HG02852 (cell line): ENCODE measurements at regions not wholly inside any gene's neighbourhood (a gene's known extent, or its start where the extent isn't known, plus 50 kb on each side); places are given as distances from the start of the nearest gene placed in this dataset.
"Not testable (repeated sequence)": the region's sequence is repeated elsewhere in the genome, so short reads cannot be mapped to it uniquely, and the experiment has no call there.

Experiments
- ATAC-seq: cut with Tn5 transposase; IDR thresholded peaks from one replicate; pipeline ENCODE4 v1.9.1; 2021; ENCODE audit warnings: mild to moderate bottlenecking, moderate library complexity; ENCODE audit not compliant: unreplicated experiment

DNA sequence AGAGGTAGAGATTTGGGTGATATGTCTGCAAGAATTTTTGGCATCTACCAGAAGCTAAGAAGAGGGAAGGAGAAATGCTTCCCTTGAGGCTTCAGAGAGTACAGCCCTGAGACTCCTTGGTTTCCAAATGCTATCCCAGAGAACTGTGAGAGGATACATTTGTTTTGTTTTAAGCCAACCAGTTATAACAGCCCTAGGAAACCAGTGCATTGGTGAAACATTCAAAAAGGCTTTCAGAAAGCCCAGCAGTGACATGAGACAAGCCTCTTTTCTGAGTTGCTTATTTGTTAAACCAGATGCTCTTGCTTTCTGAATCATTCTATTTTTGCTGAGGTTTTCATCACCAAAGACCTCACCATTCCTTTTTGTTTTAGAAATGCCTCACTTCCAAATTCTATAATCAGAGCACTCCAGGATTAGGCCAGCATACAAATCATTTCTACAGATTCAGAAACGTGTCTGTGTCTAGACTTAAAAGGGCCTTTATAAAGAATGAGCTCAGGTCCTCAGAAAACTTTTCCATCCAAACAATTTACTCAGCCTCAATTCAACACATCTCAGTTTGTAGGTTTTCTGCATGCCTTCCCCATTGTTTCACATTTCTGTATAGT lies 1617.8 kb upstream of the FLRT2 start:
- ATAC-seq: no peak

DNA sequence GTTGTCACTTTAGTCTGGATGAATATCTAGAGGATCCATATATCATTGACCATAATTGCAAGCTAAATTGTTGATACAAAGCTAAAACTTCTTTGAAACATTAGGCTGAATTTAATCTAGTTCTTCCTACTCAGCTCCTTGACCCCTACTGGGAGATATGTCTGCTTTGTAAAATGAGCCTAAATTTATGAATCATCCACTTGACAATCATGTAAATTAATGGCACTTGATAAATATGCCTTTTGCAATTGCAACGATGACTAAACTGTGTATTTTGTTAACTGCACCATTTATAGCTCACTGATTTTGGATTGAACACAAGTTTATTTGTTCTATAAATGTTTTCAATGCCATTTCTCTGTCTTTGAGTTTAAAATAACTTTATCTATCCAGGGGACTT lies 1616.5 kb upstream of the FLRT2 start:
- ATAC-seq: no peak

GRCh38 chr14:83918546-83918945 lies 1611.4 kb upstream of the FLRT2 start:
- ATAC-seq: no peak

GRCh38 chr14:83919675-83920074 lies 1610.3 kb upstream of the FLRT2 start:
- ATAC-seq: not testable (repeated sequence)

- ATAC-seq: no peak
Observed at GRCh38 chr14:83923842-83924241, 1606.1 kb upstream of the FLRT2 start.

DNA sequence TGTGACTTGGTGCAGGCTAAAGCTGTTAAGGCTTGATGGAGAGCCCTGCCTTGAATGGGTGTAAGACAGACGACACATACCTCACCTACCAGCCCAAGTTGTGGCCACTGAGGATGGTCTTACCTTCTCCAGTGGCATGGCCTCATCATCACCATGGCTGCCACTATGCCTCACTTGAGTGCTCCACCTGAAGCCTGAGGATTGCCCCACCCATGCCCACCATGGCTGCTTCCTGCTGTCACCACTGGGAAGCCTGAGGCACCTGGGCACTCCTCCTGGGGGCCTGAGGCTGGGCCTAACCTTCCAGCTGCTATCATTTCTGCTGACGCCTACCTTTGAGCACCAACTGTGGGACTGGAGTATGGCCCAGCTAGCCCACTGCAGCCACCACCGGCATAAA lies 1605.7 kb upstream of the FLRT2 start:
- ATAC-seq: no peak

- no peak for ATAC-seq
Observed at GRCh38 chr14:83940253-83940652, 1589.7 kb upstream of the FLRT2 start.

DNA sequence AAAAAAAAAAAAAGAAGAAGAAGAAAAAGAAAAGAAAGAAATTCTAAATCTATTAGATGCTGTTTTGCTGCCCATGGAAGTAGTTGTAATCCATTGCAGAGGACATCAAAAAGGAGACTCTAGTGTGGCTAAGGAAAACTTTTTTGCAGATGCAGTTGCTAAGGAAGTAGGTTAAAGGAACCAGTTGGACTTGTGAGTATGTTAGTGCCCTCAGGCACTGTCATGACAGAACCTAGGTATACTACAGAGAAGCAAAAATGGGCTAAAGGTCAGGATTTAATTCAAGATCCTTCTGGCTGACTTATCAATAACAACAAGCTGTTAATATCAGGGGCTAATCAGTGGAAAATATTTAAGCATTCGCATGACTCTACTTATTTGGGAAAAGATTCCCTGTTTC lies 1571.6 kb upstream of the FLRT2 start:
- no peak for ATAC-seq

DNA sequence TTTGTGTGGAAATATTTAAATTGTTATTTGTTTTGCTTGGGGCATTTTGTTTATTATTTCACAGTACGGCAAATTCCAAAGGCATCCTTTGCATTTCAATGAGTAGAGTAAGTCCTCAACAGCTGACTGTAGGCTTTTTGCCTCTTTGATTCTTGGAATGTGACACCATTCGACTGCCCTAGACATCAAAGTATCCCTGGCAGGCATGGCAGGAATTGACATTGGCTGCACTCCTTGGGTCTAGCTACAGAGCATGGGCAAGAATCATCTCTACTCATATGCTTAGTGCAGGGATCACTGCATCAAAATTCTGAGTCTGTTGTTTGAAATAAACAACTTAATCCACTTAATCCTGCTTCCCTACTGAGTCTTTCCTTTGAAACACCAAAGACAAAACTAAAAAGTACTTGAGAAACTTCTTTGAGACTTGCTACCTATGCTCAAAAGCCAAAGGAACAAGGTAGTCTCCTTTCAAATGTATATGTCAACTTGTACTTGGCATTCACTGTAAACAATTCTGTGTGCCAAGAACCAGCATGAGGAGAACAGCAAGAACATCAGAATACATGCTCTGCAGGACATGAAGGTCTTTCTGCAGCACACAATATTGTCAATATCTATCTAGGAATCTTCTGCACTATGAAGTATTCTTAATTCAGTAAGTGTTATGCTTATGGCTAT lies 1569.0 kb upstream of the FLRT2 start:
- no peak for ATAC-seq

GRCh38 chr14:83969998-83970397 lies 1559.9 kb upstream of the FLRT2 start:
- ATAC-seq: no peak

DNA sequence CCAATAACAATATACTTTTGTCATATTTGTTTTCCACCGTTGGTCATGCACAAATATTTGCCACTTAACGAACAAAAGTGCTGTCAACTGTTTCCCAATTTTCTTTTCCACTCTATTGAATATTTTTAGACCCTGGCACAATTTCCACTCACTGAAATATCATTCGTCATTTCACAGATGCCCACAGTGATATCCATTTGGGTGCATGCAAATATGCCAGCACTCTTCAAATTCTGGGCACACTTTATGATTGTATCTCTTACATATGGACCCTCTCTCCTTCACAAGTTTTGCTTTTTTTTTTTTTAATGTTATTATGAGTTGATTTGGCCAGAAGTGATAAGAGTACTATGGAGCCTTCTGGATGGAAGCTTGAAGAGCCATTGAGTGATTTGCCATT lies 1557.3 kb upstream of the FLRT2 start:
- ATAC-seq: no peak

DNA sequence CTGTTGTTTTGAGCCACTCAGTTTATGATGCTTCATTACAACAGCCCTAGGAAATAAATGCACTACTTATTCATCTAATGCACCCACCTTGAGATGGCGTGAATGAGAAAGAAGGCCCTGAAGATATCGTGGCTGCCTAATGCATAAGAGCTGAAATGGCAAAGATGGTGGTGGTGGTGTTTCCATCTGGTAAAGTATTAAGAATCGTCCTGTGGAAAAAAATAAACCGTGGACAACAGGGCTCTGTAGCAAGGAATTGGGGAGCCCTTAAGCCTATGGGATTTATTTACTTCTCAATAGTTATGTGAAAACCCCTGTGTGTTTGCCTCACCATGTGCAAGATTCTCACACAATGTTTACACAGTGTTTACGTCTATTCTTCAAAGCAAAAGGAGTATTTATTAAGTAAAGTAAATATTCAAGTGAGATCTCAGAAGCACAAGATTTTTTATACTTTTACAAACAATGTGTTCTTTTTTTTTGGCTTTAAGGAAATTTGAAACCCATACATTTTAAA lies 1555.2 kb upstream of the FLRT2 start:
- ATAC-seq: no peak

DNA sequence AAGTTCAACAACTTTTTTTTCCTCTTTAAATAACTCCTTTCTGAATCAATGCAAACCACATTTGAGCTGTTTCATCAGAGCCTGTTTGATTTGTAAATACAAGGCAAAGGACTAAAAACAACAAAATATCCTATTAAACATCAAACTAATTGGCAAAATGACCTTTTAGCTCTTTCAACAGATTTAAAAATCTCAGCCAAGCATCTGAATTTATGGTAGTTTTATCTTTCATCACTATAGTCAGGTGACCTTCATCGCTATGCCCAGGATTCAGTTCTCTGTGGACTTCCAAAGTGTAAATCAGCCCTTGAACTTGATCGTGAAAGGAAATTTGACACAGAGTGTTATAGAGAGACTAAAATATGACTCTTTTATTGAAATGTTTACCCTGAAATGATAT lies 1554.5 kb upstream of the FLRT2 start:
- no peak for ATAC-seq

DNA sequence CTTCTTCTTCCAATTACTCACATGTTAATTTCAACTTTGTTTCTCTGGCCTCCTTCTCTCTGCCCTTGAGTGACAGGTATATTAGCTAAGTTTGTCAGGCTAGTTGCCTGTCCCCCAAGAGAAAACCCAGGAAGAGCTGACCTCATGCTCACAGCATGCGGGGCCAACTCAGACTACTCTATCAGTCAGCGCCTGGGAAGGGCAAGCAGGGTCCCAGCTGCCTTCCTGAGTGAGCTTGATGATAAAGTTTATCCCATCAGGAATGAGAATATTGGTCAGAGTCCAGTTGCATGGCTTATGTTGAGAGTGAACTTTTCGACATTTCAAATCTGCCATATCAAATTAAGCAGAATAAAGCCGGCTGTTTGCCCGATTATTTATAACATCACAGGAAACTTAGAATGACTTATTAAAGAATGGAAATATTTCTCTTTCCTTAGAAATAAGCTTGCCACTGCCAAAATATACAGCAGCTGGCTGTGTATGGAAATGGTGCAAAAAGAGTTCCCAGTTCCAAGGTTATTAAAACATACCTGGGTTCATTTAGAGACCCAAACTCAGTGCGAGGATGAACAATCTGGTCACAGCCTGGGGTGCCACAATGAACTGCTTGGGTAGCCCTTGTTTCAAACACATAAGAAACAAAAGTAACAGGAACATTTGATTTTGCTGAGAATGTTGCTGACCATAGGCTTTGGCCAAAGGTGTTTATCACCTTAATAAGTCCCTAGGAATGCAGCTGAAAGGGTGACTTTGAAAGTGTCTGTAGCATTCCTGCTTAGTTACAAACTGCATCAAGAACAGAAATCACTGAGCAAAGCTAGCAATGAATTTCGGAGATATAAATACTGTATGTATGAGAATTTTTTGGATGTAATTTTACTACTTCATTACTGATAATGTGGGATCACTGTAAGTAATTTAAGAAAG lies 1553.8 kb upstream of the FLRT2 start:
- ATAC-seq: no peak

DNA sequence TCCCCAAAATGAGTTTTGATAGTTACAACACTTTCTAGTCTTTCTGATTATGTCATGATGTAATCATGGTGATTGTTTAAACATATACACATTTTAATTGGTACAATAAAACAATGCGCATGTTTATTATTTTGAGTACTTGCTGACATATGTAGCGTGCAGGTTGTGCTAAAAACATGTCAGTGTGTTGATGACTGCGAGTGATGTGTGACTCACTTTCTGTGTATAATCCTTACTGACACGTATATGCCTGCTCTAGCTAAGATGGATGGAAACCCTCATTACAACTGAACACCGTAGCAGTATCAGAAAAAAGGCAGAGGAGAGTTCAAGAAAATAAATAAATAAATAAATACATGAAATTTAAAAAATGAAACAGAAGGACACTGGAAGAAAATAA lies 1552.4 kb upstream of the FLRT2 start:
- no peak for ATAC-seq

DNA sequence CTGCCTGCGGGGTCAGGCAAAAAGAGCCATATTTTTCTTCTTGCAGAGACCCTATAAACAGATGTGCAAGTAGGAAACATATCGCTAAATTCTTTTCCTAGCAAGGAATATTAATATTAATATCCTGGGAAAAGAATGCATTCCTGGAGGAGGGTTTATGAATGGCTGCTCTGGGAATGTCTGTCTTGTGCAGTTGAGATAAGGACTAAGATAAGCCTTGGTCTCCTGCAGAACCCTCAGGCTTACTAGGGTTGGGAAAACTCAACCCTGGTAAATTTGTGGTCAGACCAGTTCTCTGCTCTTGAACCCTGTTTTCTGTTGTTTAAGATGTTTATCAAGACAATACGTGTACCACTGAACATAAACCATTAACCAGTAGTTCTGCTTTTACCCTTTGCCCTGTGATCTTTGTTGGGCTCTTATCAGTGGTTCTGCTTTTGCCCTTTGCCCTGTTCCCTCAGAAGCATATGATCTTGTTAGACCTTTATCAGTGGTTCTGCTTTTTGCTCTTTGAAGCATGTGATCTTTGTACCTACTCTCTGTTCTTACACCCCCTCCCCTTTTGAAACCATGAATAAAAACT lies 1548.2 kb upstream of the FLRT2 start:
- ATAC-seq: not testable (repeated sequence)

DNA sequence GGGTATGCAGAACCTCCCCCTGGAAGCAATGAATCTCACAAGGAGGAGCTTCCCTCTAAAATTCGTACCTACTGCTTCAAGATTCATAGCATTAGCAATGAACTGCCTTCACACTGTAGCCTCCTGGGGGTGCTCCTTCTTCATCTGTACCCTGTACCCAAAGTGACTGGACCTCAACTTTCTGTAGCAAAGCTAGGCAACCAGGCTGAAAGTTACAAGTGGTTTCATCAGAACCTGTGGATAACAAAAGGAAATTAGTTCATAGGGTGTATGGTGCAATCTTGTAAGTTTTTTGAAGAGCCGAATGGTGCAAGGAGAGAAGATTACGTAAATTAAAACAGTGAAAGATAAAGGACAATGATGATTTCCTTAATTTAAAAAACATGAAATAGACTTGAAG lies 1541.7 kb upstream of the FLRT2 start:
- ATAC-seq: no peak

- no peak for ATAC-seq
Observed at GRCh38 chr14:83991666-83992065, 1538.3 kb upstream of the FLRT2 start.

DNA sequence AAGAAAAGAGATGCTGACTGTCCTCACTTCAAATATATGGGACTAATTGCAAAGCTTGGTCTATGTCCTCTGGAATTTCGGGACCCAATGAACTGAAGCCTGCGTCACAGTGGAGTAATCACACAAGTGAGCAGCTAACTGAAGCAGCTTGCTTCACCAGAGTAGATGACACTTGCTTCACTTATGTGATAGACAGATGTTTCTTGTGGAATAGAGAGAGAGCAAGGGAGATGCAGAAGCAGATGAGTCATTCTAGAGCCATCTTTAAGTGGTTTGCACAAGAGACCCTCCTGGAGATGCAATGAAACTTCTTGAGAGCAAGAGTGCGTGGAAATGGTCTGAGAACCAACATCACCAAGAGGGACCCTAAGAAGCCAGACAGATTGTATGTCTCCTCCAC lies 1537.1 kb upstream of the FLRT2 start:
- no peak for ATAC-seq

DNA sequence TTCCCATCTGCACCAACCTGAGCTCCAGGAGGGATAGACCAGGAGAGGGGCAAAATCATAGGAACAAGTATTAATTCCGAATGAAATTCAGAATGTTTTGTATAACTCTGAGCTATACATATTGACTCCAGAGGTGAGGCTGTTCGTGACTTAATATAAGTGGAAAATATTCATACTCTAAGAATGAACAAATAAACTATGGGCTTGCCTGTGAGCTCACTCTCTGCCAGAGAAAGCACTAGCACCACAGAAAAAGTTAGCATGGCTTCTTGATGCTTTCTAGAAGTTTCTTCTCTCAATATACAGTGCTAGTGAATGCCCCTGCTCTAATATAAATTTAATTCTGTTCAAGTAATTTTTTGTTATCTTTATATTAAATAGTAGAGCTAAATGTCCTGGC lies 1536.4 kb upstream of the FLRT2 start:
- no peak for ATAC-seq

GRCh38 chr14:83994020-83994419 lies 1535.9 kb upstream of the FLRT2 start:
- no peak for ATAC-seq
